GM18499 (cell line): ENCODE measurements at regions not wholly inside any gene's neighbourhood (a gene's known extent, or its start where the extent isn't known, plus 50 kb on each side); places are given as distances from the start of the nearest gene placed in this dataset.

ENCODE experiments used
- ATAC-seq: cut with Tn5 transposase; IDR thresholded peaks from one replicate; pipeline ENCODE4 v1.9.1; 2021; ENCODE audit warnings: moderate number of reproducible peaks; ENCODE audit not compliant: insufficient read depth, unreplicated experiment

DNA sequence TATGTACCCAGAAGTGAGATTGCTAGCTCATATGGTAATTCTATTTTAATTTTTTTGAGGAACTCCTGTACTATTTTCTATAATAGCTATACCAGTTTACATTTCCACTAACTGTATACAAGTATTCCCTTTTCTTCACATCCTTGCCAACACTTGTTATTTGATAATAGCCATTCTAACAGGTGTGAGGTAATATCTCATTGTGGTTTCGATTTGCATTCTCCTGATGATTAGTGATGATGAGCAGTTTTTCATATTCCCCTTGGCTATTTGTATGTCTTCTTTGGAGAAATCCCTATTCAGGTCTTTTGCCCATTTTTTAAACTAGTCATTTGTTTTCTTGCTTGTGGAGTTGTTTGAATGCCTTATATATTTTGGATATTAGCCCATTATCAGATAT lies 121.3 kb downstream of the BBS10 start:
- no peak for ATAC-seq

- ATAC-seq: no peak
Observed at GRCh38 chr12:76226397-76226796, 121.8 kb downstream of the BBS10 start.

GRCh38 chr12:76223869-76224268 lies 124.3 kb downstream of the BBS10 start:
- ATAC-seq: no peak

GRCh38 chr12:76220980-76221379 lies 127.2 kb downstream of the BBS10 start:
- no peak for ATAC-seq

DNA sequence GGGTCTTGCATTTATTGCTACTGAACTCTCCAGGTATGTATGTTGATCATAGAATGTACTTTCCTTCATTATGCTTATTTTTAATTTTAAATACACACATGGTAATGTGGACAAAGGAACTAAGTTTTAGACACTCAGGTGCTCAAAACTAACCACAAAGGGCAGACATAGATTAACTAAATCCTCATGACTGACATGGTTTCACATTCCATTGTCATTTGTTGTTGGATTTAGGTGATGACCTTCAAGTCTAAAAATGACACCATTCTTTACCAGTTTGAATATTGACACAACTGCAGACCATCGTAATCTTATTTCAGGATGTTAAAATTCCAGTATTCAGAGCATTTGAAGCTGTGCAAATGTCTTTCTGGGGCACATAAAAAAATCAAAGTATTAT lies 128.4 kb downstream of the BBS10 start:
- no peak for ATAC-seq

GRCh38 chr12:76216585-76217472 lies 131.4 kb downstream of the BBS10 start:
- no peak for ATAC-seq

DNA sequence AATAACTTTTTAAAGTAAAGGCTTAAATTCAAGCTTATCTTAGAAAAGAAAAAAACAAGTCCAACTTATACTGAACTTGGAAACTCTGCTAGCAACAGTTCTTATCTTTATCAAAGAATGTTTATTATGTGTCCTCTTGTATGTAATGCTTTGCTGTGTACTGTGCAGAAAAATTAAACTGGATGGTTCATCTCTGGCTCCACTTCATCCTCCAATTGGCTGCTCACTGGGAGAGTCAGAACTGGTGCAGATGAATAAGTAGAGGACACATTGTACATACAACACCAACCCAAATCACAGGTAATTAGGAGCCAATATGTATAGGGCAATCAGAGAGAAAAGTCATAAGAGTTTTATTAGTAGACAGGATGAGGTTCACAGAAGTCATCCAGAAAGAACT lies 123.6 kb upstream of the NAP1L1 start:
- ATAC-seq: no peak

- ATAC-seq: no peak
Observed at GRCh38 chr12:76206677-76207072, 122.2 kb upstream of the NAP1L1 start.

- no peak for ATAC-seq
Observed at GRCh38 chr12:76206039-76206676, 121.7 kb upstream of the NAP1L1 start.

- ATAC-seq: no peak
Observed at GRCh38 chr12:76202621-76203020, 118.1 kb upstream of the NAP1L1 start.

GRCh38 chr12:76201758-76202157 lies 117.3 kb upstream of the NAP1L1 start:
- no peak for ATAC-seq

GRCh38 chr12:76201316-76201715 lies 116.8 kb upstream of the NAP1L1 start:
- no peak for ATAC-seq

- ATAC-seq: no peak
Observed at GRCh38 chr12:76199808-76200207, 115.3 kb upstream of the NAP1L1 start.

DNA sequence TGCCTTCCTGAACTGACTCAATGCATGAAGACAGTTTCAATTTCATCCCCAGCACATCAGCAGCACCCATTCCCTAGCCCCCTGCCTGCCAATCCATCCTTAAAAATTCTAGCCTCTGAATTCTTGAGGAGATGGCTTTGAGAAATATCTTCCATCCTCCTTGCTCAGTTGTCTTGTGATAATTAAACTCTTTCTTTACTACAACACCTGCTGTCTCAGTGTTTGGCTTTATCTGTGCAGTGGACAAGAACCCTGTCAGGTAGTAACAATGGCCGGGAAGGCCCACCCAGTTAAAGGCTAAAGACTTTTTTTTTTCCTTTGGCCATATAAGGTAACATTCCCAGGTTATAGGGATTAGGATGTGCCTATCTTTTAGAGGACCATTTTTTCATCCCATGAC lies 114.4 kb upstream of the NAP1L1 start:
- ATAC-seq: no peak

- no peak for ATAC-seq
Observed at GRCh38 chr12:76197283-76197682, 112.8 kb upstream of the NAP1L1 start.

DNA sequence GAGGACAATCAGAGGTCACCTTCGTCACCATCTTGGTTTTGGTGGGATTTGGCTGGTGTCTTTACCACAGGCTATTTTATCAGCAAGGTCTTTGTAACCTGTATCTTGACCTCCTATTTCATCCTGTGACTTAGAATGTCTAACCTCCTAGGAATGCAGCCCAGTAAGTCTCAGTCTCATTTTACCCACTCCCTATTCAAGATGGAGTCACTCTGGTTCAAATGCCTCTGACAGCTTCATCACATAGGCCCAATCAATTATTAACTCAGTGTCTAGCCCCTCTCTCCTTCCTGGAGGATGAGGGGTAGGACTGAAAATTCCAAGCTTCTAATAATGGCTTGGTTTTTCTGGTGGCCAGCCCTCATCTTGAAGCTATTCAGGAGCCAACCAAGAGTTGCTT lies 111.4 kb upstream of the NAP1L1 start:
- no peak for ATAC-seq

DNA sequence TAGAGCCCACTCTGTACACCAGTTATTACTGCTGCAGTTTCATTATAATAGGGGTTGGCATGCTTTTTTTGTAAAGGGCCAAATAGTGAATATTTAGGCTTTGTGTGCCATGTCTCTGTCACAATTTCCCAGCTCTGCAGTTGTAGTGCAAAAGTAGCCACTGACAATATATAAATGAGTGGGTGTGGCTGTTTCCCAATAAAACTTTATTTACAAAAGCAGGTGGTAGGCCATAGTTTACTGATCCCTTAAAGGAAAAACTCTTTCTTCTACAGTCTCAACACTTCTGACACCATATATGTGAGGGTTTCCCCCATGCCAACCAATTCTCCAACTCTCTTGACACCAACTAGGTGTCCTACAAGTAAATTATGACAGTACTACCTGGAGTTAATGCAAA lies 110.2 kb upstream of the NAP1L1 start:
- ATAC-seq: no peak

DNA sequence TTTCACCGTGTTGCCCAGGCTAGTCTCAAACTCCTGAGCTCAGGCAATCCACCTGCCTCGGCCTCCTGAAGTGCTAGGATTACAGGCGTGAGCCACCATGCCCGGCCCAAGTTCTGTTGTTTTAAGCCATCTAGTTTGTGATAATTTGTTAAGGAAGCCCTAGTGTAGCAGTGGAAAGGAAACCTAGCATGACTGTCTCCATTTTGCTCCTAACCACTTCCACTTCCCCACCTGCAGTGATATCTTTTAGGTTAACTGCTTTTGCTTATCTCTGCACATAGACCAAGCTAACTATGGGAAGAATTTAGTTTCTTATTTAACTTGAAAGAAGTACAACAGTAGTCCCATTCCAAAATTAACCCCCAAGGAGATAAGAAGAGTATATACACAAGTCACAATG lies 109.5 kb upstream of the NAP1L1 start:
- no peak for ATAC-seq

GRCh38 chr12:76192416-76192815 lies 107.9 kb upstream of the NAP1L1 start:
- ATAC-seq: no peak

GRCh38 chr12:76190299-76190698 lies 105.8 kb upstream of the NAP1L1 start:
- ATAC-seq: no peak

DNA sequence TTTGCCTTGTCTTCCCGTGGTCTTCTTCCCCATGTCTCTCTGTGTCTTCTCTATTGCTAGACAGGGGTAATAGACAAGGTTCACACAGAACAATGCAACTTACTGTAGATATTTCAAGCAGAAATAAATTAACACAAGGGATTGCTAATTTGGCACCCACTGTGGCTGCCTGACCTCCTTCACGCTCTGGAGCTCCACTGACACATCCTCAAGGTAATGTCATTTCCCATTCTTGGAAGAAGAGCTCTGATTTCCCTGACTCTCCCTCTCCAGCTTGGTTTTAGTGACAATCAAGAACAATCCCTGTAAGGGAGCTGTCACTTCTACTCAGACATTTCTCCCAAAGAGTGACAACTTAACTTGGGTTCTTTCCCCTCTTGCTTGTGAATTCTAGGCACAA lies 105.4 kb upstream of the NAP1L1 start:
- no peak for ATAC-seq

DNA sequence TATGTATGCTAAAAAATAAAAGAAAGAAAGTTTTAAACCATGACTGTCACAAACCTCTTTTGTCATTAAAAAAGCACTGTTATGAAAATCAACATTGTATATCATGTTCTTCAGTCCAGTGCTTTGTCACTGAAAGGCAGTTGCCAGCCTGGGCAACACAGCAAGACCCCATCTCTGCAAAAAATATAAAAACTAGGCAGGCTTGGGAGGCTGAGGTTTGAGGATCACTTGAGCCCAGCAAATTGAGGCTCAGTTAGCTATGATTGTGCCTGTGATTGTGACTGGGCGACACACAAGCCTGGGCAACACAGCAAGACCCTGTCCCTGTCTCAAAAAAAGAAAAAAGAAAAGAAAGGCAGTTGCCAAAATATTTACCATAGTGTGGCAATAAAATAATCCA lies 102.7 kb upstream of the NAP1L1 start:
- no peak for ATAC-seq
